H1 (cell line): ENCODE measurements at regions not wholly inside any gene's neighbourhood (a gene's known extent, or its start where the extent isn't known, plus 50 kb on each side); places are given as distances from the start of the nearest gene placed in this dataset.

Experiments used
- CHD7 ChIP-seq: fragments of 300-600 bp; sonication (generic); IDR thresholded peaks from 2 replicates; pipeline ENCODE4 v1.7.1; 2012; ENCODE audit warnings: low read length, moderate library complexity, mild to moderate bottlenecking, inconsistent platforms; ENCODE audit not compliant: insufficient replicate concordance
- CTBP2 ChIP-seq: IDR thresholded peaks from 2 replicates; pipeline ENCODE4 v1.7.0; 2011; ENCODE audit warnings: borderline replicate concordance, mild to moderate bottlenecking, moderate library complexity, mixed read lengths, low read length; ENCODE audit not compliant: insufficient read depth, insufficient read length
- SUZ12 ChIP-seq: fragments of 200-600 bp; sonication (generic); IDR thresholded peaks from 2 replicates; pipeline ENCODE4 v1.6.1; 2012; ENCODE audit warnings: mild to moderate bottlenecking, inconsistent platforms, low read length, moderate library complexity, mixed read lengths

- TF ChIP-seq CHD7 (no peak), CTBP2 (no peak), SUZ12 (no peak)
Observed at GRCh38 chr3:34779092-34779491, 860.2 kb upstream of the ARPP21 start (continued).
